ENCODE measurements at regions not wholly inside any gene's neighbourhood (a gene's known extent, or its start where the extent isn't known, plus 50 kb on each side); places are given as distances from the start of the nearest gene placed in this dataset.

GRCh38 chr11:69931994-69932910 lies 113.0 kb upstream of the FGF3 start:
- Histone ChIP-seq H3K27me3 (ENCODE audit: low read depth, low read length) (peaks cover 47% of the 10 kb centered on the region), H2AFZ (ENCODE audit: low read depth, low read length) (no peak overlapping the region), H3K4me3 (ENCODE audit: low read length) (no peak overlapping the region), H3K36me3 (replicated peaks; ENCODE audit: low read depth, low read length) (no peaks in the 10 kb centered on the region), H4K20me1 (ENCODE audit: insufficient read depth, low read length) (no peaks in the 10 kb centered on the region), H3K9me3 (ENCODE audit: insufficient read depth, low read length) (no peaks in the 10 kb centered on the region), H3K4me2 (ENCODE audit: low read length) (no peak overlapping the region), H3K9ac (ENCODE audit: low read length) (no peak overlapping the region), H3K4me1 (ENCODE audit: low read length) (no peaks in the 10 kb centered on the region), H3K79me2 (ENCODE audit: low read length) (no peaks in the 10 kb centered on the region), H3K27ac (ENCODE audit: low read length) (no peak overlapping the region)
- no peak for TF ChIP-seq EZH2phosphoT487 (IDR thresholded peaks at IDR 0.05; ENCODE audit: low read depth)
- TF ChIP-seq CTCF (IDR thresholded peaks at IDR 0.05; ENCODE audit: low read depth, low read length): no peak

- Histone ChIP-seq H3K9ac (ENCODE audit: low read length) (no peak overlapping the region), H3K79me2 (ENCODE audit: low read length) (no peaks in the 10 kb centered on the region), H3K4me3 (ENCODE audit: low read length) (no peak overlapping the region), H3K9me3 (ENCODE audit: insufficient read depth, low read length) (no peaks in the 10 kb centered on the region), H3K36me3 (replicated peaks; ENCODE audit: low read depth, low read length) (no peaks in the 10 kb centered on the region), H3K4me1 (ENCODE audit: low read length) (no peaks in the 10 kb centered on the region), H3K27me3 (ENCODE audit: low read depth, low read length) (peaks cover 32% of the 10 kb centered on the region), H2AFZ (ENCODE audit: low read depth, low read length) (no peak overlapping the region), H3K4me2 (ENCODE audit: low read length) (no peak overlapping the region), H4K20me1 (ENCODE audit: insufficient read depth, low read length) (no peaks in the 10 kb centered on the region), H3K27ac (ENCODE audit: low read length) (no peak overlapping the region)
- no peak for TF ChIP-seq CTCF (IDR thresholded peaks at IDR 0.05; ENCODE audit: low read depth, low read length)
- no peak for TF ChIP-seq EZH2phosphoT487 (IDR thresholded peaks at IDR 0.05; ENCODE audit: low read depth)
These were observed 115.8 kb upstream of the FGF3 start for GRCh38 chr11:69934861-69935494.

DNA sequence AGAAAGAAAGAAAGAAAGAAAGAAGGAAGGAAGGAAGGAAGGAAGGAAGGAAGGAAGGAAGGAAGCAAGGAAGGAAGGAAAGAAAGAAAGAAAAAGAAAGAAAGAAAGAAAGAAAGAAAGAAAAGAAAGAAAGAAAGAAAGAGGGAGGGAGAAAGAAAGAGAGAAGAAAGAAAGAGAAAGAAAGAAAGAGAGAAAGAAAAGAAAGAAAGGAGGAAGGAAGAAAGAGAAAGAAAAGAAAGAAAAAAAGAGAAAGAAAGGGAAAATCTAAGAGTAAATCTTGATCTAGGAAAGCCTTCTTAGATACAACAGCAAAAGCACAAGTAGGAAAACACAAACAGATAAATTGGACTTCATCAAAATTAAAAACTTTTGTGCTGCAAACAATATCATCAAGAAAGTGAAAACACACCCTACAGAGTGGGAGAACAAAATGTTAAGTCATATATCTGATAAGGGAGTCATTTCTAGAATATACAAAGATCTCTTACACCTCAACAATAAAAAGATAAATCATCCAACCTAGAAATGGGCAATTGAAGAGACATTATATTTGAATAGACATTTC lies 116.8 kb upstream of the FGF3 start:
- no peaks in the 10 kb centered on the region for H3K36me3 ChIP-seq (replicated peaks; ENCODE audit: low read depth, low read length)
- no peak for TF ChIP-seq CTCF (IDR thresholded peaks at IDR 0.05; ENCODE audit: low read depth, low read length)
- no peak for TF ChIP-seq EZH2phosphoT487 (IDR thresholded peaks at IDR 0.05; ENCODE audit: low read depth)
- no peak overlapping the region for H2AFZ ChIP-seq (ENCODE audit: low read depth, low read length)
- no peaks in the 10 kb centered on the region for H3K9me3 ChIP-seq (ENCODE audit: insufficient read depth, low read length)
- no peaks in the 10 kb centered on the region for H3K4me1 ChIP-seq (ENCODE audit: low read length)
- H3K4me3 ChIP-seq (ENCODE audit: low read length): no peak overlapping the region
- H3K27me3 ChIP-seq (ENCODE audit: low read depth, low read length): peaks cover 31% of the 10 kb centered on the region
- no peaks in the 10 kb centered on the region for H3K79me2 ChIP-seq (ENCODE audit: low read length)
- H4K20me1 ChIP-seq (ENCODE audit: insufficient read depth, low read length): no peaks in the 10 kb centered on the region
- no peak overlapping the region for H3K4me2 ChIP-seq (ENCODE audit: low read length)
- H3K27ac ChIP-seq (ENCODE audit: low read length): no peak overlapping the region
- H3K9ac ChIP-seq (ENCODE audit: low read length): no peak overlapping the region

GRCh38 chr11:69936771-69937170 lies 117.6 kb upstream of the FGF3 start:
- Histone ChIP-seq H3K4me3 (ENCODE audit: low read length) (no peak overlapping the region), H4K20me1 (ENCODE audit: insufficient read depth, low read length) (no peaks in the 10 kb centered on the region), H3K4me1 (ENCODE audit: low read length) (no peaks in the 10 kb centered on the region), H3K9ac (ENCODE audit: low read length) (no peak overlapping the region), H3K36me3 (replicated peaks; ENCODE audit: low read depth, low read length) (no peaks in the 10 kb centered on the region), H3K27ac (ENCODE audit: low read length) (no peak overlapping the region), H3K27me3 (ENCODE audit: low read depth, low read length) (peaks cover 24% of the 10 kb centered on the region), H3K79me2 (ENCODE audit: low read length) (no peaks in the 10 kb centered on the region), H3K4me2 (ENCODE audit: low read length) (no peak overlapping the region), H3K9me3 (ENCODE audit: insufficient read depth, low read length) (no peaks in the 10 kb centered on the region), H2AFZ (ENCODE audit: low read depth, low read length) (no peak overlapping the region)
- TF ChIP-seq CTCF (IDR thresholded peaks at IDR 0.05; ENCODE audit: low read depth, low read length) (no peak), EZH2phosphoT487 (IDR thresholded peaks at IDR 0.05; ENCODE audit: low read depth) (no peak)
